Kidney (tissue), 13 donors: ENCODE measurements at regions not wholly inside any gene's neighbourhood (a gene's known extent, or its start where the extent isn't known, plus 50 kb on each side); places are given as distances from the start of the nearest gene placed in this dataset.
"Not testable (repeated sequence)": the region's sequence is repeated elsewhere in the genome, so short reads cannot be mapped to it uniquely, and the experiment has no call there.

Experiments
- DNase-seq, 5 donors: peaks; one replicate each; pipeline ENCODE4 v3.0.0-alpha.2; 2013 to 2020
- FAIRE-seq: peaks from 2 replicates; lab custom pipeline; 2012; peaks lifted over from hg19 to GRCh38; lab: Jason Lieb, UNC
- H3K27ac ChIP-seq, 2 donors: one replicate each; pipeline ENCODE4 v1.7.0; 2013; ENCODE audit warnings: low read depth in 2 of 2, low read length in 2 of 2, inconsistent platforms in 1 of 2
- H3K27me3 ChIP-seq: one replicate; pipeline ENCODE4 v1.7.1; 2013; ENCODE audit warnings: low read length, inconsistent platforms; ENCODE audit not compliant: control insufficient read depth, insufficient read depth
- H3K36me3 ChIP-seq, 3 donors: one replicate each; pipeline versions ENCODE4 v1.7.0 to v1.7.1; 2013; ENCODE audit warnings: low read length in 3 of 3, control low read depth in 1 of 3, inconsistent platforms in 1 of 3; ENCODE audit not compliant: insufficient read depth in 3 of 3, control insufficient read depth in 2 of 3
- H3K4me1 ChIP-seq, 3 donors: one replicate each; pipeline versions ENCODE4 v1.7.0 to v1.7.1; 2013; ENCODE audit warnings: low read length in 3 of 3, inconsistent platforms in 1 of 3, low read depth in 1 of 3; ENCODE audit not compliant: control insufficient read depth in 2 of 3, insufficient read depth in 2 of 3
- H3K4me3 ChIP-seq, 3 donors: one replicate each; pipeline versions ENCODE4 v1.7.0 to v1.8.1; 2013; ENCODE audit warnings: low read length in 3 of 3, control low read depth in 1 of 3, inconsistent platforms in 1 of 3
- H3K9ac ChIP-seq, 3 donors: one replicate each; pipeline versions ENCODE4 v1.7.0 to v1.7.1; 2013; ENCODE audit warnings: low read length in 3 of 3, control low read depth in 1 of 3, inconsistent platforms in 1 of 3
- H3K9me3 ChIP-seq, 3 donors: one replicate each; pipeline versions ENCODE4 v1.7.0 to v1.7.1; 2013; ENCODE audit warnings: low read length in 3 of 3, control low read depth in 1 of 3, inconsistent platforms in 1 of 3; ENCODE audit not compliant: control insufficient read depth in 2 of 3, insufficient read depth in 1 of 3
- CTCF ChIP-seq: IDR thresholded peaks from 3 replicates; pipeline ENCODE4 v1.5.1; 2012; ENCODE audit warnings: mild to moderate bottlenecking, moderate library complexity, borderline replicate concordance; ENCODE audit not compliant: insufficient read depth; ENCODE audit errors: extremely low read depth
- intact Hi-C: fragments of 100-400 bp; cut with DNase I; formaldehyde crosslinking; loops from one replicate; pipeline ENCODE4 v1.11.1; 2022
- donor health status: control.
- donor health status: control.
- donor health status: control.
- donor health status: control.
- donor health status: control.
- donor health status: DM: yes; HTN: yes; CAD: no.
- donor health status: Normal renal cell carcinoma (clear cell type).

- Histone ChIP-seq H3K4me3 (no peak overlapping the region), H3K4me1 (no peaks in the 10 kb centered on the region), H3K27me3 (no peaks in the 10 kb centered on the region), H3K36me3 (no peaks in the 10 kb centered on the region), H3K9me3 (no peaks in the 10 kb centered on the region), H3K9ac (no peak overlapping the region), H3K27ac (no peak overlapping the region)
- intact Hi-C loops, result no loop called here
- no peak for TF ChIP-seq CTCF
- FAIRE-seq (no peak), DNase-seq (no peak)
These were observed 67.1 kb downstream of the OTUD1 start for GRCh38 chr10:23505797-23506465.

GRCh38 chr10:23512355-23513058 is 73.6 kb downstream of the OTUD1 start:
- TF ChIP-seq CTCF, result no peak
- Histone ChIP-seq H3K4me1 (no peaks in the 10 kb centered on the region), H3K9ac (no peak overlapping the region), H3K27ac (no peak overlapping the region), H3K36me3 (no peaks in the 10 kb centered on the region), H3K27me3 (no peaks in the 10 kb centered on the region), H3K9me3 (no peaks in the 10 kb centered on the region), H3K4me3 (no peak overlapping the region)
- FAIRE-seq (no peak), DNase-seq (no peak)
- intact Hi-C loops, result no loop called here

- H3K27me3 ChIP-seq, H3K9ac ChIP-seq, H3K27ac ChIP-seq, H3K4me1 ChIP-seq, H3K36me3 ChIP-seq, H3K9me3 ChIP-seq, H3K4me3 ChIP-seq, intact Hi-C loops, FAIRE-seq, DNase-seq: not testable (repeated sequence)
These were observed 74.7 kb downstream of the OTUD1 start for GRCh38 chr10:23513621-23514020.

- no peak for TF ChIP-seq CTCF
- DNase-seq (no peak), FAIRE-seq (no peak)
- Histone ChIP-seq H3K4me3 (no peak overlapping the region), H3K36me3 (no peaks in the 10 kb centered on the region), H3K9me3 (no peaks in the 10 kb centered on the region), H3K9ac (no peak overlapping the region), H3K27ac (no peak overlapping the region), H3K4me1 (no peaks in the 10 kb centered on the region), H3K27me3 (no peaks in the 10 kb centered on the region)
- intact Hi-C loops, result no loop called here
These were observed 75.4 kb downstream of the OTUD1 start for GRCh38 chr10:23514321-23514720.
